SK-N-SH treated with all-trans-retinoic acid at 6 μM for 48 hours (cell line): ENCODE measurements at regions not wholly inside any gene's neighbourhood (a gene's known extent, or its start where the extent isn't known, plus 50 kb on each side); places are given as distances from the start of the nearest gene placed in this dataset.

Experiments used
- ATAC-seq: fragments of 200-7000 bp; cut with Tn5 transposase; 3 replicates; pipeline ENCODE4 v1.9.1; 2020; ENCODE audit warnings: mild to moderate bottlenecking, moderate library complexity
- ARNTL ChIP-seq: fragments of 450-650 bp; formaldehyde crosslinking; IDR thresholded peaks from 2 replicates; pipeline ENCODE4 v1.5.0; 2020; ENCODE audit warnings: low read depth, mild to moderate bottlenecking, moderate library complexity, borderline replicate concordance
- CSDC2 ChIP-seq: fragments of 250-450 bp; sonication (Bioruptor Pico); IDR thresholded peaks from 2 replicates; pipeline ENCODE4 v1.5.0; 2020; ENCODE audit warnings: mild to moderate bottlenecking, moderate library complexity
- CSRNP3 ChIP-seq: fragments of 250-450 bp; sonication (Bioruptor Pico); IDR thresholded peaks from 2 replicates; pipeline ENCODE4 v1.5.1; 2021; ENCODE audit warnings: mild to moderate bottlenecking, moderate library complexity
- GLIS3 ChIP-seq: fragments of 250-450 bp; sonication (Bioruptor Pico); IDR thresholded peaks from 2 replicates; pipeline ENCODE4 v1.5.0; 2020; ENCODE audit warnings: mild to moderate bottlenecking, moderate library complexity
- OSR1 ChIP-seq: fragments of 250-450 bp; sonication (Bioruptor Pico); IDR thresholded peaks from 2 replicates; pipeline ENCODE4 v1.8.0; 2022; ENCODE audit warnings: moderate library complexity, mild to moderate bottlenecking, inconsistent platforms
- PATZ1 ChIP-seq: fragments of 250-450 bp; sonication (Bioruptor Pico); IDR thresholded peaks from 2 replicates; pipeline ENCODE4 v1.8.0; 2020; ENCODE audit warnings: mild to moderate bottlenecking, moderate library complexity, borderline replicate concordance
- POU6F1 ChIP-seq: fragments of 250-450 bp; sonication (Bioruptor Pico); IDR thresholded peaks from 2 replicates; pipeline ENCODE4 v1.8.0; 2021; ENCODE audit warnings: low read depth, mild to moderate bottlenecking, moderate library complexity, borderline replicate concordance
- PPARA ChIP-seq: fragments of 250-450 bp; sonication (Bioruptor Pico); IDR thresholded peaks from 2 replicates; pipeline ENCODE4 v1.5.0; 2020; ENCODE audit warnings: mild to moderate bottlenecking, borderline replicate concordance
- SNAI2 ChIP-seq: fragments of 250-450 bp; sonication (Bioruptor Pico); IDR thresholded peaks from 2 replicates; pipeline ENCODE4 v1.5.0; 2020; ENCODE audit warnings: mild to moderate bottlenecking, moderate library complexity
- TCF4 ChIP-seq: fragments of 250-450 bp; sonication (Bioruptor Pico); IDR thresholded peaks from 2 replicates; pipeline ENCODE4 v1.8.0; 2021; ENCODE audit warnings: mild to moderate bottlenecking, moderate library complexity, borderline replicate concordance
- TOX ChIP-seq: fragments of 250-450 bp; sonication (Bioruptor Pico); IDR thresholded peaks from 2 replicates; pipeline ENCODE4 v1.8.0; 2021; ENCODE audit warnings: mild to moderate bottlenecking, moderate library complexity, borderline replicate concordance
- TSHZ2 ChIP-seq: fragments of 250-450 bp; sonication (Bioruptor Pico); IDR thresholded peaks from 2 replicates; pipeline ENCODE4 v1.5.0; 2020; ENCODE audit warnings: mild to moderate bottlenecking, moderate library complexity
- ZC3H10 ChIP-seq: fragments of 250-450 bp; sonication (Bioruptor Pico); IDR thresholded peaks from 2 replicates; pipeline ENCODE4 v1.5.1; 2021; ENCODE audit warnings: mild to moderate bottlenecking, moderate library complexity
- ZNF565 ChIP-seq: fragments of 450-650 bp; formaldehyde crosslinking; conservative IDR thresholded peaks from 2 replicates; pipeline ENCODE4 v1.5.0; 2020; ENCODE audit warnings: low read depth, mild to moderate bottlenecking, moderate library complexity
- ZNF70 ChIP-seq: fragments of 450-650 bp; formaldehyde crosslinking; IDR thresholded peaks from 2 replicates; pipeline ENCODE4 v1.5.0; 2020; ENCODE audit warnings: mild to moderate bottlenecking, moderate library complexity
- ZNF8 ChIP-seq: fragments of 450-650 bp; formaldehyde crosslinking; IDR thresholded peaks from 2 replicates; pipeline ENCODE4 v1.5.0; 2020; ENCODE audit warnings: mild to moderate bottlenecking, moderate library complexity

- no peak for TF ChIP-seq CSDC2 (CRISPR knock-in tag)
- TF ChIP-seq TCF4 (CRISPR knock-in tag), result no peak
- TF ChIP-seq CSRNP3 (CRISPR knock-in tag), result no peak
- ATAC-seq, result no peak
Measured at GRCh38 chr12:90510948-90511347, 444.0 kb downstream of the CCER1 start.

GRCh38 chr12:90504806-90505205 lies 450.2 kb downstream of the CCER1 start:
- no peak for ATAC-seq
- TF ChIP-seq CSRNP3 (CRISPR knock-in tag) (no peak), PATZ1 (no peak), TSHZ2 (CRISPR knock-in tag) (no peak), TOX (CRISPR knock-in tag) (no peak), GLIS3 (no peak), ZNF8 (CRISPR knock-in tag) (no peak), TCF4 (CRISPR knock-in tag) (no peak), ARNTL (CRISPR knock-in tag) (no peak), PPARA (CRISPR knock-in tag) (no peak)

- no peak for ATAC-seq
- TF ChIP-seq TSHZ2 (CRISPR knock-in tag) (no peak), POU6F1 (CRISPR knock-in tag) (no peak), SNAI2 (CRISPR knock-in tag) (no peak), ZNF70 (CRISPR knock-in tag) (no peak), ZNF565 (CRISPR knock-in tag) (no peak), CSDC2 (CRISPR knock-in tag) (no peak), ZC3H10 (CRISPR knock-in tag) (no peak), OSR1 (CRISPR knock-in tag) (no peak), ARNTL (CRISPR knock-in tag) (no peak)
Measured at GRCh38 chr12:90502070-90502469, 452.9 kb downstream of the CCER1 start.
